Germinal center (tissue), 1 donor: ENCODE measurements at regions not wholly inside any gene's neighbourhood (a gene's known extent, or its start where the extent isn't known, plus 50 kb on each side); places are given as distances from the start of the nearest gene placed in this dataset.

Experiments used
- DNase-seq: peaks from one replicate; pipeline ENCODE4 v3.0.0; 2012; ENCODE audit warnings: mixed read lengths, low spot score

- no peak for DNase-seq
Measured at GRCh38 chr1:59085101-59085500, 211.8 kb upstream of the FGGY start.

GRCh38 chr1:59089036-59089798, 207.7 kb upstream of the FGGY start:
- no peak for DNase-seq

GRCh38 chr1:59089922-59090457, 206.9 kb upstream of the FGGY start:
- DNase-seq, result no peak

- DNase-seq, result no peak
Measured at GRCh38 chr1:59092126-59092525, 204.8 kb upstream of the FGGY start.

- no peak for DNase-seq
Measured at GRCh38 chr1:59094001-59094400, 202.9 kb upstream of the FGGY start.

GRCh38 chr1:59096501-59096900, 200.4 kb upstream of the FGGY start:
- no peak for DNase-seq

GRCh38 chr1:59098655-59099054, 198.2 kb upstream of the FGGY start:
- DNase-seq, result no peak

- no peak for DNase-seq
Measured at GRCh38 chr1:59100708-59101374, 196.1 kb upstream of the FGGY start.

GRCh38 chr1:59101518-59101917, 195.4 kb upstream of the FGGY start:
- no peak for DNase-seq

- no peak for DNase-seq
Measured at GRCh38 chr1:59103457-59103856, 193.4 kb upstream of the FGGY start.

GRCh38 chr1:59104191-59104760, 192.6 kb upstream of the FGGY start:
- DNase-seq, result no peak

- DNase-seq, result no peak
Measured at GRCh38 chr1:59105548-59106507, 191.1 kb upstream of the FGGY start.

- no peak for DNase-seq
Measured at GRCh38 chr1:59107516-59107915, 189.4 kb upstream of the FGGY start.

- DNase-seq, result no peak
Measured at GRCh38 chr1:59107916-59108315, 189.0 kb upstream of the FGGY start.

GRCh38 chr1:59108481-59109317, 188.2 kb upstream of the FGGY start:
- no peak for DNase-seq

GRCh38 chr1:59110271-59110670, 186.6 kb upstream of the FGGY start:
- no peak for DNase-seq

GRCh38 chr1:59113876-59114457, 182.9 kb upstream of the FGGY start:
- DNase-seq, result no peak

- no peak for DNase-seq
Measured at GRCh38 chr1:59115865-59116264, 181.0 kb upstream of the FGGY start.

- DNase-seq, result no peak
Measured at GRCh38 chr1:59116920-59117542, 179.9 kb upstream of the FGGY start.

GRCh38 chr1:59122527-59122926, 174.4 kb upstream of the FGGY start:
- no peak for DNase-seq
